Midbrain (tissue), 1 donor: ENCODE measurements at regions not wholly inside any gene's neighbourhood (a gene's known extent, or its start where the extent isn't known, plus 50 kb on each side); places are given as distances from the start of the nearest gene placed in this dataset.

Experiments
- DNase-seq: peaks from one replicate; lab custom pipeline; 2025; lab: John Stamatoyannopoulos, UW

- no peak for DNase-seq
Measured at GRCh38 chr15:79185199-79185598, 94.6 kb upstream of the RASGRF1 start.

- DNase-seq = peak; percentile 80
Measured at GRCh38 chr15:79184465-79184892, 93.9 kb upstream of the RASGRF1 start.

GRCh38 chr15:79180318-79180717 lies 89.7 kb upstream of the RASGRF1 start:
- DNase-seq = no peak

- no peak for DNase-seq
Measured at GRCh38 chr15:79179597-79179996, 89.0 kb upstream of the RASGRF1 start.

GRCh38 chr15:79179108-79179561 lies 88.6 kb upstream of the RASGRF1 start:
- no peak for DNase-seq

- no peak for DNase-seq
Measured at GRCh38 chr15:79178594-79178993, 88.0 kb upstream of the RASGRF1 start.

GRCh38 chr15:79176151-79176550 lies 85.6 kb upstream of the RASGRF1 start:
- DNase-seq = no peak

GRCh38 chr15:79172801-79173460 lies 82.4 kb upstream of the RASGRF1 start:
- DNase-seq = no peak

- DNase-seq = no peak
Measured at GRCh38 chr15:79172032-79172481, 81.5 kb upstream of the RASGRF1 start.

- DNase-seq = no peak
Measured at GRCh38 chr15:79171320-79172031, 80.9 kb upstream of the RASGRF1 start.

- no peak for DNase-seq
Measured at GRCh38 chr15:79170256-79170664, 79.7 kb upstream of the RASGRF1 start.

- DNase-seq = no peak
Measured at GRCh38 chr15:79169526-79170133, 79.0 kb upstream of the RASGRF1 start.

- peak; percentile 61 for DNase-seq
Measured at GRCh38 chr15:79168922-79169456, 78.4 kb upstream of the RASGRF1 start.

- no peak for DNase-seq
Measured at GRCh38 chr15:79167776-79168175, 77.2 kb upstream of the RASGRF1 start.

- DNase-seq = no peak
Measured at GRCh38 chr15:79166311-79166955, 75.9 kb upstream of the RASGRF1 start.

GRCh38 chr15:79164465-79164864 lies 73.9 kb upstream of the RASGRF1 start:
- no peak for DNase-seq

GRCh38 chr15:79164043-79164442 lies 73.5 kb upstream of the RASGRF1 start:
- DNase-seq = no peak

GRCh38 chr15:79163395-79163794 lies 72.8 kb upstream of the RASGRF1 start:
- no peak for DNase-seq

GRCh38 chr15:79161837-79162508 lies 71.4 kb upstream of the RASGRF1 start:
- DNase-seq = no peak

- no peak for DNase-seq
Measured at GRCh38 chr15:79160211-79160610, 69.6 kb upstream of the RASGRF1 start.
